Ascending aorta (tissue), 2 donors: ENCODE measurements at regions not wholly inside any gene's neighbourhood (a gene's known extent, or its start where the extent isn't known, plus 50 kb on each side); places are given as distances from the start of the nearest gene placed in this dataset.
"Not testable (repeated sequence)": the region's sequence is repeated elsewhere in the genome, so short reads cannot be mapped to it uniquely, and the experiment has no call there.

Experiments used
- DNase-seq, 2 donors: peaks; one replicate each; pipeline ENCODE4 v3.0.0-alpha.2; 2019; ENCODE audit warnings: low spot score in 2 of 2
- H3K27ac ChIP-seq, 2 donors: fragments of 200-600 bp; sonication (generic); one replicate each; pipeline ENCODE4 v1.5.1; 2016 to 2017; ENCODE audit warnings: mild to moderate bottlenecking in 1 of 2
- H3K27me3 ChIP-seq: fragments of 200-600 bp; sonication (generic); one replicate; pipeline ENCODE4 v1.5.1; 2017
- H3K36me3 ChIP-seq, 2 donors: fragments of 200-600 bp; sonication (generic); one replicate each; pipeline ENCODE4 v1.5.1; 2016
- H3K4me1 ChIP-seq, 2 donors: fragments of 200-600 bp; sonication (generic); one replicate each; pipeline ENCODE4 v1.5.1; 2016 to 2017; ENCODE audit warnings: mild to moderate bottlenecking in 1 of 2
- H3K4me3 ChIP-seq, 2 donors: fragments of 200-600 bp; sonication (generic); one replicate each; pipeline ENCODE4 v1.5.1; 2016 to 2017; ENCODE audit warnings: mild to moderate bottlenecking in 1 of 2
- H3K9me3 ChIP-seq, 2 donors: fragments of 200-600 bp; sonication (generic); one replicate each; pipeline ENCODE4 v1.5.1; 2016
- intact Hi-C: fragments of 100-400 bp; cut with DNase I; formaldehyde crosslinking; loops from one replicate; pipeline ENCODE4 v1.15.1; 2023
- TF ChIP-seq, protein P1 (sequence below), 3 experiments: fragments of 200-600 bp in 2 of 3; fragments of 450-650 bp in 1 of 3; sonication (generic) in 2 of 3; IDR thresholded peaks; one replicate each; pipeline ENCODE4 v1.5.1; 2016 to 2019; ENCODE audit warnings: antibody characterized with exemption in 3 of 3, mild to moderate bottlenecking in 1 of 3, moderate library complexity in 1 of 3

DNA sequence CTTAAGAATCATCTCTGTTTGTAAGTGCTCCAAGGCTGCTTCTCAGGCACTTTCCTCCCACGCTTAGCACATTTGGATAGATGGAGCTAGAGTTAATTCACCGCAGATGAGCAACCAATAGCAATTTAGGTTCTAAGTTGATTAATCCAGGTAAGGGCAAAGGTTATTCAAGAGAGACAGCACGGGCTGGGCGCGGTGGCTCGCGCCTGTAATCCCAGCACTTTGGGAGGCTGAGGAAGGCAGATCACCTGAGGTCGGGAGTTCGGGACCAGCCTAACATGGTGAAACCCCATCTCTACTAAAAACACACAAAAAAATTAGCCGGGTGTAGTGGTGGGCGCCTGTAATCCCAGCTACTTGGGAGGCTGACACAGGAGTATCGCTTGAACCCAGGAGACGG is 54.5 kb upstream of the UNC13C start:
- H3K27ac ChIP-seq, intact Hi-C loops, DNase-seq, H3K9me3 ChIP-seq, H3K4me3 ChIP-seq, H3K27me3 ChIP-seq, H3K36me3 ChIP-seq, H3K4me1 ChIP-seq: not testable (repeated sequence)

DNA sequence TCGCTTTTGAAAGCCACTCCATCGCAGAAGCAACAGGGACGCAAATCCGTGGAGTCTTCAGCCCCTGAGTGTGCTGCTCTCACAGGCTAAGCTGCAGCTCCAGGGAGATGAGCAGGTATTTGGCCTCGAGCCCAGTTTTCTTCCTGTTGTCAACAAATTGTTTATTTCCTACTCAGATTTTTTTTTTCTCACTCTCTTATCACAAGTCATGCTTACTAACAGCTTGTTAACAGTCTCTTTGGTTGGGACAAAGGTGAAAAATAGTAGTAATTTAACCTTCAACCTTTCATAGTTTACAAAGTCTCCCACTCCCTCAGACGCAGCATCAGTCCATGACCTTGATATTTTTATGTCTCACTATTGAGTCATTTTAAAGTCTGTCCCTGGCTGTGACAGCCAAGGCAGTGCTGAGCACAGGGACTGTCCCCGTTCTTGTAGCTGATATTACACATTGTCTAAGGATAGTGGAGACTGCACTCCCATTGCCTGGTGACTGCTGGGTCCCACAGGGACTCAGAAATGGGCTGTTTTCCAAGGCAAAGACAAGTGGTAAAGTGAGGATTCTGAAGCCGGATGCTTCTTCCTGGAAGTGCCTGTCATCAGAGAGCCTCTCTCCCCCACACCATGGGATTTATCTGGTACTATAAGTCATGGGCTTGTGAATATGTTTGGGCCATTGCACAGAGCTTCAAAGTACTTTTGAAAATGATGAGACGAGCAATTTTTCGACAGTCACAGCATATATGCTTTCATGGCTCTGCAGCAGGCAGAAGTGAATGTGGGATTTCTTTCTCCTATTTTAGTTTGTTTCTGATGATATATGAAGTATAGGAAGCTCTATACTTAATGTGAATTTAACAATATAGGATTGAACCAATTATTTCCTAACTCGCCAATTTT is 59.8 kb upstream of the UNC13C start:
- Histone ChIP-seq H3K9me3 (no peaks in the 10 kb centered on the region), H3K36me3 (no peaks in the 10 kb centered on the region), H3K4me3 (no peak overlapping the region), H3K27ac (no peak overlapping the region), H3K27me3 (no peaks in the 10 kb centered on the region), H3K4me1 (no peaks in the 10 kb centered on the region)
- no peak for DNase-seq
- intact Hi-C loops: no loop called here
- TF ChIP-seq, protein P1, sequence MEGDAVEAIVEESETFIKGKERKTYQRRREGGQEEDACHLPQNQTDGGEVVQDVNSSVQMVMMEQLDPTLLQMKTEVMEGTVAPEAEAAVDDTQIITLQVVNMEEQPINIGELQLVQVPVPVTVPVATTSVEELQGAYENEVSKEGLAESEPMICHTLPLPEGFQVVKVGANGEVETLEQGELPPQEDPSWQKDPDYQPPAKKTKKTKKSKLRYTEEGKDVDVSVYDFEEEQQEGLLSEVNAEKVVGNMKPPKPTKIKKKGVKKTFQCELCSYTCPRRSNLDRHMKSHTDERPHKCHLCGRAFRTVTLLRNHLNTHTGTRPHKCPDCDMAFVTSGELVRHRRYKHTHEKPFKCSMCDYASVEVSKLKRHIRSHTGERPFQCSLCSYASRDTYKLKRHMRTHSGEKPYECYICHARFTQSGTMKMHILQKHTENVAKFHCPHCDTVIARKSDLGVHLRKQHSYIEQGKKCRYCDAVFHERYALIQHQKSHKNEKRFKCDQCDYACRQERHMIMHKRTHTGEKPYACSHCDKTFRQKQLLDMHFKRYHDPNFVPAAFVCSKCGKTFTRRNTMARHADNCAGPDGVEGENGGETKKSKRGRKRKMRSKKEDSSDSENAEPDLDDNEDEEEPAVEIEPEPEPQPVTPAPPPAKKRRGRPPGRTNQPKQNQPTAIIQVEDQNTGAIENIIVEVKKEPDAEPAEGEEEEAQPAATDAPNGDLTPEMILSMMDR (IDR thresholded peaks at IDR 0.05): no peak

DNA sequence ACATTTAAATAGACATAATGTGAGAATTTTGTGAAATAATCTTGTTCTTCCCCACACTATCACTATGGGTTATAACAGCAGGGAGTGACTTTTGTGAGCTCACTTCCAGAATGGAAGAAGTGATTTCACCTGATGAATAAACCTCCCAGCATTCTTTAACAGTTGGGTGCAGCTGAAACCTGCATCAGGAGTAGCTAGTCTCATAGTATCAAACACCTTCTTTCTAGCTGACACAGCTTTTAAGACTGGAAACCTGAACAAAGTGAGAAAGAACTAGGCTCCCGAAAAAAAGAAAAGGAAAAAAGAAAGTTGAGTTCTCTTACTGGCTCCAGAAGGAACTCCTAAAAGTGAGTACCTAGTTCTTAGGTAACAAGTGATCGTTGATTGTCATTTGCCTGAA is 61.1 kb upstream of the UNC13C start:
- intact Hi-C loops: no loop called here
- no peaks in the 10 kb centered on the region for H3K9me3 ChIP-seq
- H3K27me3 ChIP-seq: no peaks in the 10 kb centered on the region
- H3K36me3 ChIP-seq: no peaks in the 10 kb centered on the region
- no peak for DNase-seq
- TF ChIP-seq, protein P1 (IDR thresholded peaks at IDR 0.05): no peak
- H3K4me1 ChIP-seq: no peaks in the 10 kb centered on the region
- H3K27ac ChIP-seq: no peak overlapping the region
- no peak overlapping the region for H3K4me3 ChIP-seq

DNA sequence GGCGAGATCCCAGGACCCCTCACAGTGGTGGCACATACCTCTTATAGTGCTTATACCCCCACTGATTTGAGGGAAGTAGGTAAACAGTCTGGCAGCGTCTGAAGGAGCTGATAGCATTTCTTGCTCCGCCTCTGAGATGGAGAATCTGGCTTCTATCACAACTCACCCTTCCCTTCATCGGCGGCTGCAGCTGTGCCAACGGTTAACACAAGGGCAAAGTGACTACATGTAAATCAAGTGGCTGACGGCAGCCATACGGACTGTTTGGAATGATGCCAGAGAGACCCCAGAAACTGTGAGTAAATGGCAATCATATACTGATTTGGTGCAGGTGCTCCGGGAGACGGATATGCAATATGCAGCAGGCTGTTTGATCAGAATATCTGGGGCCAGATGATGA is 66.8 kb upstream of the UNC13C start:
- H3K4me1 ChIP-seq: no peaks in the 10 kb centered on the region
- H3K27me3 ChIP-seq: no peaks in the 10 kb centered on the region
- DNase-seq: no peak
- intact Hi-C loops: no loop called here
- no peak overlapping the region for H3K27ac ChIP-seq
- no peaks in the 10 kb centered on the region for H3K36me3 ChIP-seq
- no peak overlapping the region for H3K4me3 ChIP-seq
- TF ChIP-seq, protein P1 (IDR thresholded peaks at IDR 0.05): no peak
- H3K9me3 ChIP-seq: no peaks in the 10 kb centered on the region

DNA sequence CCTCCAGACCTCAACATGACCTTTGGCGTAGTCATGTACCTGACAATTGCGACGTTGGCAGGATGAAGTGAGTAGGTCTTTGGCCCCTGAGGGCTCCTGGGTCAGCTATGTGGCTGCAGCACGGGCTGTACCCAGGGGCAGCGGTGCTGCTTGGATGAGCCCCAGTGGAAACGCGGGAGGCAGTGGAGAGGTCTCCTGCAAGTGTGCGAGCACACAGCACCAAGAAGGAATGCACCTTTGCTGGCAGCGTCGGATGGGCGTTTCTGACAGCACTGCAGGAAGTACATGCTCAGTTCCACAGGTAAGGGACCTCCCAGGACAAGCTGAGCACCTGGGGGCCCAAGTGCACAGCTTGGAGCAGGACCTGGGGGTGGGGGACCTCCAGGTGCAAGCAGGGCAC is 67.4 kb upstream of the UNC13C start:
- intact Hi-C loops: no loop called here
- no peak overlapping the region for H3K27ac ChIP-seq
- H3K4me3 ChIP-seq: no peak overlapping the region
- H3K36me3 ChIP-seq: no peaks in the 10 kb centered on the region
- H3K27me3 ChIP-seq: no peaks in the 10 kb centered on the region
- TF ChIP-seq, protein P1 (IDR thresholded peaks at IDR 0.05): no peak
- H3K9me3 ChIP-seq: no peaks in the 10 kb centered on the region
- no peaks in the 10 kb centered on the region for H3K4me1 ChIP-seq
- no peak for DNase-seq

DNA sequence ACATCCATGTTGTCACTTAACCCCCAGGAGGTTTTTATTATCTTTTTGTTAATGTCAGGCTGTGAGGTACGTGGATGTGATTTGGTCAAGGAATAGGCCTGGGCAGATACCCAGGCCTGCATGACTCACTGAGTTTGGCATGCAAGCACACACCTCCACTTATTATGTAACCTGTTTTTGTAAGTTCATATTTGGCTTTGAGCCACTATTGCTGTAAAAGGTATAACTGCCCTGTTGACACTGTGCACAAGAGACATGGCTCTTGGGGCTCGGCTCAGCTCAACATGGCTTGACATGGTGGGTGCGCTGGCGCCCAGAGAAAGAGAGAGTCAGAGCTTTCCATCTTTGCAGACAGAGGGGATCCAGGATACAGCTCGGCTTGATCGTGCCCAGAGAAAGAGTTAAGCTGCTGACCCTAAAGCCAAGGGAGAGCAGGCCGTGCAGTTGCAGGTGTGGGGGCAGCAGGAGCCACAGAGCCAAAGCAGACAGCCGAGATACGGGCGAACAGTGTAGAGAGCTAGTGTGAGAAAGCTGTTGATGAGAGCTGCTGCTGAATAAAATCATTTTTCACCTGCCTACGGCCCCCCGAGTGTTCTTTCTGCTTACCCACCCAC is 67.9 kb upstream of the UNC13C start:
- Histone ChIP-seq H3K27me3 (no peaks in the 10 kb centered on the region), H3K36me3 (no peaks in the 10 kb centered on the region), H3K4me3 (no peak overlapping the region), H3K27ac (no peak overlapping the region), H3K9me3 (no peaks in the 10 kb centered on the region), H3K4me1 (no peaks in the 10 kb centered on the region)
- no peak for DNase-seq
- TF ChIP-seq, protein P1 (IDR thresholded peaks at IDR 0.05): no peak
- intact Hi-C loops: no loop called here
